Stimulated activated CD4-positive, alpha-beta T cell treated with anti-CD3 and anti-CD28 coated beads, Interleukin-1b, Interleukin-23, amount 100 ng/mL, for 1 hour (primary cell): ENCODE measurements at regions not wholly inside any gene's neighbourhood (a gene's known extent, or its start where the extent isn't known, plus 50 kb on each side); places are given as distances from the start of the nearest gene placed in this dataset.

ENCODE experiments used
- DNase-seq, 2 donors: peaks; one replicate each; pipeline ENCODE4 v3.0.0-alpha.2; 2020; ENCODE audit warnings: low read depth in 2 of 2

DNA sequence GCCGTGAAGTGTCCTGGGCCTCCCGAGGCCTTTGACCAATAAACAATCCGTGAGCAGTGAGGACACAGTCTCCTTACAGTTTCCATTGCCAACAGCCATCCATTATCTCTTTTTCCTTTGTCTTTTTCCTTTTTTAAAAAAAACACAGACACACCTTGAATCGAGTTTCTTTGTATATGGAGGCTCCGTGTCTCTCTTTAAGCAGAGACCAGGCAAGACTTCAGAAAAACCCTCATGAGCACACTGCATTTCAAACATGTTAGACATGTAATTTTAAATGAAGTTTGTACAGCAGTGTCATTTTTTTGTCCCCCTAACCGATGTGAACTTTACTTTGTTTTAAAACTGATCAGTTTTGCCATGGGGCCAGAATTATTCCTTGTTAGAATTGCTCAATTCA lies 111.1 kb downstream of the SPTSSA start:
- no peak for DNase-seq

DNA sequence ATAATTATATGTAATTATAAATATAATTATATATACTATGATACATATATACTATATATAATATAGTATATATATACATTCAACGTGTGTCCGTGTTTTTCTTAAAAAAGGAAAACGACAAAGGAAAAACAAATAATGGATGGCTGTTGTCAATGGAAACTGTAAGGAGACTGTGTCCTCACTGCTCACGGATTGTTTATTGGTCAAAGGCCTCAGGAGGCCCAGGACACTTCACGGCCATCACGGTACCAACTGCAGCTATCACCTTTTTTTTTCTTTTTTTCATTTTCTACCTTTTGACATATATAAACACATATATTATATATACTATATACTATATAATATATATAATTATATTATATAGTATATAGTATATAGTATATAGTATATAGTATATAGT lies 113.4 kb downstream of the SPTSSA start:
- no peak for DNase-seq

DNA sequence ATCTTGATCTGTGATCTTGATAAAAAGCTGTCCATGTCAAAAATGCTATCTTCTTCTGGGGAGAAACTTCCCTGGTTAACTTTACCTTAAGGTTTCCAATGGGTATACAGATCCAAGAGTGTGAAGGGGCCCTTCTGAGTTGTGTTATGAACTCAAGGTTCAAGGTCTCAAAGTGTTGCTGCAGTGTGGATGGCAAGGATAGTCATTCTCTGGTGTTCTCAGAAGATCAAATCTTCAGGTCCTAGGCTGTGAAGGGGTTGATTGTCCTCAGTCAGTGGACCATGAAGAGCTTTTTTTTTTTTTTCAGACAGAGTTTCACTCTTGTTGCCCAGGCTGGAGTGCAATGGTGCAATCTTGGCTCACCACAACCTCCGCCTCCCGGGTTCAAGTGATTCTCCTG lies 114.4 kb downstream of the SPTSSA start:
- DNase-seq = no peak

DNA sequence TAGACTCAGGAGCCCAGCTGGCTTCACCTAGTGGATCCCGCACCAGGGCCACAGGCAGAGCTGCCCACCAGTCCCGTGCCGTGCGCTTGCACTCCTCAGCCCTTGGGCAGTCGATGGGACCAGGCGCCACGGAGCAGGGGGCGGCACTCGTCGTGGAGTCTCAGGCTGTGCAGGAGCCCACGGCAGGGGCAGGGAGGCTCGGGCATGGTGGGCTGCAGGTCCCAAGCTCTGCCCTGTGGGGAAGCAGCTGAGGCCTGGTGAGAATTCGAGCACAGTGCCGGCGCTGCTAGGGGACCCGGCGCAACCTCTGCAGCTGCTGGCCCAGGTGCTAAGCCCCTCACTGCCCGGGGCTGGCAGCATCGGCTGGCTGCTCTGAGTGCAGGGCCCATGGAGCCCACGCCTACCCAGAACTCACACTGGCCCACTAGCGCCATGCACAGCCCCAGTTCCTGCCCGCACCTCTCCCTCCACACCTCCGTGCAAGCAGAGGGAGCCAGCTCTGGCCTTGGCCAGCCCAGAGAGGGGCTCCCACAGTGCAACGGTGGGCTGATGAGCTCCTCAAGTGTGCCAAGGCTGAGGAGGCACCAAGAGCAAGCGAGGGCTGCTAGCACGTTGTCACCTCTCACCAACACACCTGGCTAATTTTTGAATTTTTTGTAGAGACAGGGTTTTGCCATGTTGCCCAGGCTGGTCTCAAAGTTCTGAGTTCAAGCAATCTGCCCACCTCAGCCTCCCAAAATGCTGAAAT lies 116.1 kb downstream of the SPTSSA start:
- DNase-seq = no peak

DNA sequence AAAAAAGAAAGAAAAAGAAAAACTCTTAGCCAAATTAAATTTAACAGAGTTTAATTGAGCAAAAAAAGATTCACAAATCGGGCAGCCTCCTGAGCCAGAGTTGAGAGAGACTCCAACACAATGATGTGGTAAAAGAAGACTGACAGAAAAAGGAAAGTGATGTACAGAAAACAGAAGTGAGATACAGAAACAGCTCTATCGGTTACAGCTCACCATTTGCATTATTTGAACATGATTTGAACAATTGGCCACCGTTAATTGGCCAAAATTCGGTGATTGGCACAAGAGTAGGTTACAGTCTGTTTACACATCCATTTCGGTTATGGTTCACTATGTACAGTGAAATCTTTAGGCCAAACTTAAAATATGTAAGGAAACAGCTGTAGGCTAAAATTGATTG lies 117.7 kb downstream of the SPTSSA start:
- DNase-seq = no peak

DNA sequence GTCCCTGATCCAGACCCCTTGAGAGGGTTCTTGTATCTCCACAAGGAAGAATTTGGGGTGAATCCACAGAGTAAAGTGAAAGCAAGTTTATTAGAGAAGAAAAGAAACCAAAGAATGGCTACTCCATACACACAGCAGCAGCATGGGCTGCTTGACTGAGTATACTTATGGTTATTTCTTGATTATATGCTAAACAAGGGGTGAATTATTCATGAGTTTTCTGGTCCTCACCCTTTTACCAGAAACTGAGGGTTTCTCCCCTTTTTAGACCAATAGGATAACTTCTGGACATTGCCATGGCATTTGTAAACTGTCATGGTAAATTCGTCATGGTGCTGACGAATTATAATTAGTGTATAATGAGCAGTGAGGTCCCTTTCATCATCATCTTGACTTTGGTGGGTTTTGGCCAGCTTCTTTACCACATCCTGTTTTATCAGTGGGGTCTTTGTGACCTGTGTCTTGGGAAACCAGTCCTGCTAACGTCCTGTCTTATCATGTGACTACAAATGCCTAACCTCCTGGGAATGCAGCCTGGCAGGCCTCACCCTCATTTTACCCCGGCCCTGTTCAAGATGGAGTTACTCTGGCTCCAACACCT lies 121.9 kb downstream of the SPTSSA start:
- no peak for DNase-seq

DNA sequence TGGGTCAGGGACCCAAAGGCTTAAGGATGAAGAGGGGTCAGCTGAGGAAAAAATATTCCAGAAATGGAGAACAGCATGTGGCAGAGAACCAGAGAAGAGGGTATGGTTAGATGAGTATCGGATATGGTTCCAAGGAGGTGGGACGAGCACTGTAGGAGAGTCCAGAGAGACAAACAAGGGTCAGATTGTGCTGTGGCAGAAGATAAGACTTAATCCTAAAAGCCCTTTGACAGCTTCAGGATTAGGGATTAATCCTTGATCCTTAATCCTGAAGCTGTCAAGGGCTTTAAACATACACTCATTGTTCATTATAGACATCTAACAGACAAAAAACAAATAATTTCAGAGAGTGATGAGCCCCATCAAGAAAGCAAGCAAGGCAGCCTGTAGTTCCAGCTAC lies 124.0 kb downstream of the SPTSSA start:
- DNase-seq = no peak

DNA sequence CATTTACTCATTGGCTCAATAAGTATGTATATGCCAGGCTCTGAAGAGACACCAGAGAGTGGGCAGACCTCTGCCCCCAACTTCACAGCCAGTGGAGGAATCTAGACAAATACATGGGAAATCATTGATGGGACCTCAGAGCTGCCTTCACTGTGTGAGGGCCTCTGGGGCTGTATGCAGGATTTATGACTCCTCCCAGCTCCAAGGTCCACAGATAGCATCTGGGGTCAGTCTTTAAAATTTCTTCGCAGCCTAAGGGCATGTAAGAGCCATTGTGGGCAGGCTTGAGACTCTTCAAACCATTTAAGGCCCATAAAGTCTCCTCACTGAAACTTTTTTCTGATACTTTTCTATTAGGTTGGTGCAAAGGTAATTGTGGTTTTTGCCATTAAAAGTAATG lies 125.5 kb downstream of the SPTSSA start:
- no peak for DNase-seq

DNA sequence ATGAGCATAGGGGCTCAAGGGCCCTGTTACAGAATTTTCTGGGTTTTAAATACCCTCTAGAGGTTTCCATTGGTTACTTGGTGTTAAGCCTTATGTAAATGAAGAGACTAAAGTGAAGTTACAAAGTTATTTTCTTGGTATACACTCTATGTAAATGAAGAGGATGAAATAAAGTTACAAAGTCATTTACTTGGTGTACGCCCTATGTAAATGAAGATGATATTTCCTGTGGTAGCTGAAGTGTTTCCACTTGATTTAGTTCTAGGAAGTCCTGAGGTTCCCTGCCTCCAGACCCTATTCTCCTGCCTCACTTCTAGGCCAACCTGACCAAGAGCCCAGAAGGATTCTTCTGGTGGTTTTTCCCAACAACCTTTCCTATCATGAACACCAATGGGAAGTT lies 126.1 kb downstream of the SPTSSA start:
- no peak for DNase-seq

DNA sequence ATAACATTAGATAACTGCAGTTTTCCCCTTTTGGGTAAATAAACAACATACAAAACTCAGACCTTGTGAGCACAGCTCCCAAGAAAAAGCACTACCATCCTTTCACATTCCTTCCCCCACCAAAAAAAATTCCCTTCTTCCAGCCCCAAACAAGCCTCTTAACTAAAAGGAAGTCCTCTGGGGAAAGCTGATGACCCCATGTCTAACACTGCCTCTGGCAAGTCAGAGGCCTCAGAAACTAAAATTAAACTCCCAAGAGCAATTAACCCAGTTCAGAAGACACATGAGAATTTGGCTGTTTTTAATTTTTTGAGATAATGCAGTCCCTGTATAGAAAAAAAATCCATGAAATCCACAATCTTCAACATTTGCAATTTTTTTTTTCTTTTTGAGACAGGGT lies 127.7 kb downstream of the SPTSSA start:
- DNase-seq = no peak

DNA sequence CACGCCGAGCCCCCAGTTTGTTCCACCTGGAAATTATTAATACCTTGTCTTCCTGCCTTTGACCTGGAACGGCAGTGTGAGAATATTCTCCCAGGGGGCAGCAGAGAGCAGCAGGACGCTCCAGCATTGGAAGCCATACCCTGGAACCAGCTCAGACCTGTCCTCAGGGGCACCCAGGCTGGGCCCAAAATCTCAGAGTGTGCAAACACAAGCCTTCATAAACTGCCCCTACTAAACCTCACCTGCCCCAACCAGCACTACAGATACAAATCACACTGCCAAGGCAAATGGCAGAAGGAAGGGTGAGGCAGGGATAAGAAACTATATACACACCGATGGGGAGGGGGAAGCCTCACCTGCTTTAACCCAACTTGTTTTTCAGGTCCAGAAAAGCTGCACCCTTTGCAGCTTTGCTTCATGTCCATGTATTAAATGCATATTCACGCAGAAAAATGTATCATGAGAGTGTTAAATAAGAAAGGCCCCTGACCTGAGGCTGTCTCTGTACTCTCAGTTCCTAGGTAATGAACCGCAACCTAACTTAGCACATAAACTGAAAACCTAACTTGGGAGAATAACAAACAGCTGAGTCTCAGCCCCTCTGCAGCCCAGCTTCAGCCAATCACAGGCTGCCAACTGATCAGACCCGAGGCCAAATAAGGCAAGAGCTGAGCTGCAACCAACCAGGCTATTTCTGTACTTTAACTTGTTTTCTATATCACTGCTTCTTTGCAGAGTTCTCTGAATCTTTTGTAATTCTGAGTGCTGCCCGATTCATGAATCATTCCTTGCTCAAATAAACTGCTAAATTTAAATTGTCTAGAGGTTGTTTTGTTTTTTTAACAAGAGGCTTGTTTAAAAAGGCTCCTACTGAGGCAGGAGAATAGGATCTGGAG lies 130.1 kb downstream of the SPTSSA start:
- DNase-seq = peak; percentile 13 to 30

DNA sequence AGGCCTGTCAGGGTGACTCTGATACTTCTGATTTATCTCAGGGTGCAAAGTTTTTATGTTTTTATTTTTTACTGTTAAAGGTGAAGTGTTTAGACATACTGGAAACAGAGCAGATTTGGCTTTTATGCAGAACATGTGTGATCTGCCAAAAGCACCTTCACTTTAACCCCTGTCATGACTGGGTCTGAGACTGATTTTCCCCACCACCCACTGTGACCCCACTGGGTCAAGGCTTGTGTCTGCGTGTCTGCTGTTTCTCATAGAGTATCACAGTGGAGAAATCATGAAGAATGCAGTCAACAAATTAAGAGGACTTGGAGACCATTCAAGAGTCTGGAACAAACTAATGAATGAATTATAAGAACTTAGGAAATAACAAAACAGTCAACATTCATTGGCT lies 131.2 kb downstream of the SPTSSA start:
- no peak for DNase-seq

DNA sequence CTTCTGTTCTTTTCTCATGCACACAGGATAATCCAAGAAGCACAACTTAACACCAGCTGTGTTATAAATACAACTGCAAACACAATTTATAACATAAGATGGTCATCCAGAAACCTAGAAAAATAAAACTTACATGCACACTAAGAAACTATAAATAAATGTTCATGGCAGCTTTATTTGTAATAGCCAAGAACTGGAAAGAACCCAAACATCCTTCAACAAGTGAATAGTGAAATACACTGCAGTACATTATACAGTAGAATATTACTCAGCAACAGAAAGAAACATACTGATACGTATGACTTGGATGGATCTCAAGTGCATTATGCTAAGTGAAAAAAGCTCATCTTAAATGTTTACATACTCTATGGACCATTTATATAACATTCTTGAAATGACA lies 132.7 kb downstream of the SPTSSA start:
- DNase-seq = no peak

DNA sequence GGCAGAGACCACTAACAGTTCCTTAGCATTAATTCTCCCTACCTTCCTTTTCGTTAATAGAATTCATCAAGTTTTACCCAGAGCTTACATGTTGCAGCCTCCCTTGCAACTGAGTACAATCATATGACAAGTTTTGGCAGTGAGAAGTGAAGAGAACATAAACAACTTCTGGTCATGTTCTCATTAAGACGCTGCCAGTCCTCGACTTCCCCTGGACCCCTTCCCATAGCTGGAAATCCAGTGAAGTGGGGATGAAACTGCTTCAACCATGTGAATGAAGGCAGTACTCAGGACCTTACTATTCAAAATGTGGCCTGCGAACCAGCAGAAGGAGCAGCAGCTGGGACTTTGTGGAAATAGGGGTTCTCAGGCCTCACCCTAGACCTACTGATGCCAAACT lies 133.9 kb downstream of the SPTSSA start:
- DNase-seq = no peak

DNA sequence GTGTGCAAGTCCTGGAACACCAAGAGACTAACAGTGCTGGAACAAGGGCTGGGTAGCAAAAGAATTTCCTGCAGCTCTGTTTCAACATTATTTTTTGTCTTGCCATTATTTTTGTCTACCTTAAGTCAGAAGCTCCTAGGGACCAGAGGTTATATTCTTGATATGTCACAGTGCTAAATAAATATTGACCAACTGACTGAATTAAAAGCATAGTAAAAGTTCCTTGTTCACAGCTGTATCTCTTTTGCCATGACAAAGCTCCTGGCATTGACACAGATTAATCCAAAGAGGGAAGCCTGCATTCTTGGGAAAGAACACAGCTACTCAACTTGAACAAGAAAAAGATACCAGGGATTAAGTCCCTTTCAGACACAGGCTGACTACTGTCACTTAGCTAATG lies 136.5 kb downstream of the SPTSSA start:
- DNase-seq = no peak

DNA sequence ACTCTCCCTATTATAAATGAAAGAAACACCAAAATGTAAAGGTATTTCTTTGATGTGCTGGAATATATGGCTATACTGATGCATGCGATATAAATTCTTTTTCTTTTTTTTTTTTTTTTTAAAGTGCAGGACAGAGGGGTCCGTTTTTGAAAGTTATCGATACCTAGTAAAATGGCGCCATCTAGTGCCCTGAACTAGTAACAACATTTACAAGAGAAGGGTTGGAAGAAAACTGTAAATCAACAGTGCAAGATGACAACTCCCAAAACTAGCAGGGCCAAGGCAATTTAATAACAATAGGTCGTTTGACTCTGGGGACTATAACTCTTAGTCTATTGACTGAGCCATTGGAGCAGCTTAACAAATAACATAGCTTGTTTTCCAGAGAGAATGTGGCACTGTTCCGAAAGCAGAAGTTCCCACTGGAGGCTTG lies 137.7 kb downstream of the SPTSSA start:
- no peak for DNase-seq

DNA sequence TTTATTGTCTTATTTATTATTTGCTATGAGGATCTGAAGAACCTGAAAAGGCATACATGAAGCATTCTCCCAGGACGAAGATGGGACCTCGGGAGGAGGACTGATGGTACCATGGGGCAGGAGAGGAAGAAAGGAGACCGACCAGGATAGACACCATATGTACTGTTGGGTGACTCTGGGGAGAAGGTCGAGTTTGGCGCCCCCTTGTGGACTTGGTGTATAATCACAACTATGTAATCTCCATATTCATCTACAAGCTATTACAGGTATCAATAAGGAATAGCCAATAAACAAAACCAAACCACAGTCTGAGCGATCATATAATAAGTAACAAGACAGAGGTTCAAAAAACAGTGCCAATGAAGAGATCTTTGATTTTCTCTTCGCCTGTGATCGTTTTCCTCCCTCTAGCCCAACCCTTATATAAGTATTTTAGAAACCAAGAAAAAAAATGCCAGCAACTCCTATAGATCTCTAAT lies 139.1 kb downstream of the SPTSSA start:
- DNase-seq = peak; percentile 37 to 57

DNA sequence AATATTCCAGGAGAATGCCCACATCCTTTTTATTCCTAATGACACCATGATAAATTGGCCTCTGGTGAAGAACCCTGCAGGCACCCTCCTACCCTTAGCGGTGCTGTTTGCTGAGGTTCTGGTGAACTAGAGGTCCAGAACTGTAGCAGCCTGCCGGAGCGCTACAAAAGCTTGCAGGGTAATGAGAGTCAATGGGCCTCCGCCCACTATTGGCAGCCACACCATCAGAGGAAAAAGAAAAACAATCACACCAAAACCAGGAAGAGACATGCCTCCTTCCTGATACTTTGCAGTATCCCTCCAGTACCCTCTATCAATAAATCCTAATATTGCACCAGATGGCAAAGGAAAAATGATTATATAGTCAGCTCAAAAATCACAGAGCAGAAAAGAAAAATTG lies 142.9 kb downstream of the SPTSSA start:
- DNase-seq = no peak

DNA sequence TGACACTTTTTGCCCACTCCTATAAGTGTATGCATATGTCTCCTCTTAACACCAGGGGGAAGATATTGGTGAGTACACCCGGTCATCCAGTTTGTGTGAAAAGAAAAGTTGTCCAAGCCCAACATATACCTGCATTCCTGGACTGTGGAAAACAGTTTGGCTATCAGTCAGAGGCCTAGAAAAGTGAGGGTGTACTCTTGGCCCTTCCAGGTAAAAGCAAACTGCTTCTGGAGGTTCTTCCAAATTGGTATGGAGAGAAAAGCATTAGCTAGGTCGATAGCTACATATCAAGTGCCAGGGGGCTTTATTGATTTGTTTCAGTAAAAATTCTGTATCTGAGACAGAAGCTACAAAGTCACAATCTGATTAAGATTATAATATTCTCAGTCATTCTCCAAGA lies 144.0 kb downstream of the SPTSSA start:
- no peak for DNase-seq

DNA sequence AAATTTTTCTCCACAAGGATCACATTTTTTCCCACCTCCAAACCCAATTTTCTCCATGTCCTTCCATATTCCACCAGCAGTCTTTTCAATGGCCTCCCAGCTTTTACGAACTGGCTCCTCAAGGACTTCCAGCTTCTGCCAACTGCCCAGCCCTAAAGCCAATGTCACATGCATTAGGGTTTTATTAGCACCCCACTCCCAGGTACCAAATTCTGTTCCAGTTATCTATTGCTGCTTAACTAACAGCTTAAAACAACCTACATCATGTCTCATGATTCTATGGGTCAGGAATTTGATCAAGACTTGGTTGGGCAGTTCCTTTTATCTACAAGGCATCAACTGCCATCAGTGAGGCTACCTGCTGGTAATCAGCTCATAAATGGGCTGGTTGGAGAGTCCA lies 151.3 kb downstream of the SPTSSA start:
- DNase-seq = no peak

DNA sequence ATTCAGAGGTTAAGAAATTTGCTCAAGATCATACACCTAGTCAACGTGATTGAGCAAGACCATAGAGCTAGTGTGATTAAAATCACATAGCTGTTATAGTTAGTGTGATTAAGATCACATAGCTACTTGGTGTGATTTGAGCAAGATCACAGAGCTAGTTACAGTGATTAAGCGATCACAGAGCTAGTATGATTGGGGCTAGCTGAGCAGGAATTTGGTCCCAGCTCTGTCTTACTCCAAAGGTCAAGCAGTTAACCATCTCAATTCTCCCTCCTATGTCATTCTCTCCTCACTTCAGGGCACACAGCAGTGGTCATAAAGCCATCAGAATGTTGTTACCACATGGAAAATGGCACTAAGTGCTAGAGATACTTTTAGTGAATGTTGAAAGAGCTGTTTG lies 158.2 kb downstream of the SPTSSA start:
- DNase-seq = no peak

DNA sequence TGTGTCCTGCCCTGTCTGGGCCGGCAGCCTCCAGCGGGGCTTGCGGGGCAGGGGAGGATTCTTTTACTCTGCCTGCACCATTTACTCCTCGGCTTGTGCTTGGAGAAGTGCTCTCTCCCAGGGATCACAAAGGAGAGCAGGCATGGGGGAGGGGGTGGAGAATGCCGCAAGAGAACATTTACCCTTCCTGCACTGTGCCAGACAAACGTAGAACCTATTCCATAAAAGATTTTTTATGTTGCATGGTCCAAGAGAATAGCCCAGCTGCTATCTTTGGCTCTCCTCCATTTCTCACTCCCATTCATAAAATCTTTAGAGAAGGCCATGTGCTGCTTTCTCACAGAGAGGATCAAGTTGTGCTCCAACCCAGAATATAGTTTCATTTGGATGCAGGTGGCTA lies 159.4 kb downstream of the SPTSSA start:
- no peak for DNase-seq
